ENCODE measurements at regions not wholly inside any gene's neighbourhood (a gene's known extent, or its start where the extent isn't known, plus 50 kb on each side); places are given as distances from the start of the nearest gene placed in this dataset.
"Not testable (repeated sequence)": the region's sequence is repeated elsewhere in the genome, so short reads cannot be mapped to it uniquely, and the experiment has no call there.

GRCh38 chr6:15817100-15817499, 154.3 kb upstream of the DTNBP1 start:
- TF ChIP-seq CTCF (IDR thresholded peaks at IDR 0.05; ENCODE audit: insufficient read depth, low read length), result no peak
- no peak for DNase-seq (ENCODE audit: low read depth)

GRCh38 chr6:15816661-15817060, 153.8 kb upstream of the DTNBP1 start:
- DNase-seq (ENCODE audit: low read depth), result no peak
- H3K4me3 ChIP-seq (ENCODE audit: low read depth, low read length), result no peak overlapping the region
- no peak for TF ChIP-seq CTCF (IDR thresholded peaks at IDR 0.05; ENCODE audit: insufficient read depth, low read length)

More at GRCh38 chr6:15817100-15817499, 154.3 kb upstream of the DTNBP1 start:
- H3K4me3 ChIP-seq (ENCODE audit: low read depth, low read length), result no peak overlapping the region

- not testable (repeated sequence) for DNase-seq (ENCODE audit: low read depth); H3K4me3 ChIP-seq (ENCODE audit: low read depth, low read length)
These were observed 150.9 kb upstream of the DTNBP1 start for GRCh38 chr6:15813698-15814097.

DNA sequence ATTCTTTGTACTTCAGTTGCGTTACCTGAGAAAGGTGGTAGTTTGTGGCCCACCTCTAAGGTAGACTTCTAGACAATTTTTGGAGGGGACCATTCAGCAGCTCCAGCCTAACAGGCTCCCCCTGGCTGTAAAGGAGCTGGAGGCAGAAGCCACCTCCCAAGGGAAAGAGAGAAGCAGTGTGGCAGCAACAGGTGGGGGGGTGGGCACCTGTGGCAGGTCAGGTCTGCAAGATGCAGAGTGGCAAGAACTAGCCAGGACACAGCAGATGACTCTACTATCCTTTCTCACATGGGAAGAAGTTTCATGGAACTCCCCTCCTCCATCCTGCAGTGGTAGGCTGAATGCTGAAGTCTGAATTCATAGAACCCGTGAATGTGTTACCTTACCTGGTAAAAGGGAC, 148.3 kb upstream of the DTNBP1 start:
- no peak for DNase-seq (ENCODE audit: low read depth)
- TF ChIP-seq CTCF (IDR thresholded peaks at IDR 0.05; ENCODE audit: insufficient read depth, low read length), result no peak
- H3K4me3 ChIP-seq (ENCODE audit: low read depth, low read length), result no peak overlapping the region

DNA sequence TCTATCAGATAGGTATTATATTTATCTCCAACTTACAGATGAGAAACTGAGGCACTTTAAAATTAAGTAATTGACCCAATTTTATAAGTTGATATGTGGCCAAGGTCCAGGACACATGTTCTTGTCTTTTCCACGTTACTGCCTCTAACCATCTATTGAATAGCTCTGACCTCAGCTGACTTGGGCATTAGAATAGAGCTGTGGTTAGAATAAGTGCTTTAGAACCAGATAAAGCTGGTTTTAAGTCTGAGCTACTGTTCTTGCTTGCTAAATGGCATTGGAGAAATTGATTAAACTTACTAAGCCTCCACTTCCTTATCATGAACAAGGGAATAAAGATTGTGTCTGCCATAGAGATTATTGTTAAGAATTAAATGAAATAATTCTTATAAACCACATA, 147.8 kb upstream of the DTNBP1 start:
- H3K4me3 ChIP-seq (ENCODE audit: low read depth, low read length), result no peak overlapping the region
- no peak for DNase-seq (ENCODE audit: low read depth)

GRCh38 chr6:15809367-15809766, 146.5 kb upstream of the DTNBP1 start:
- TF ChIP-seq CTCF (IDR thresholded peaks at IDR 0.05; ENCODE audit: insufficient read depth, low read length), result no peak
- H3K4me3 ChIP-seq (ENCODE audit: low read depth, low read length), result no peak overlapping the region
- DNase-seq (ENCODE audit: low read depth), result no peak

More for the DNA sequence above, 147.8 kb upstream of the DTNBP1 start:
- TF ChIP-seq CTCF (IDR thresholded peaks at IDR 0.05; ENCODE audit: insufficient read depth, low read length), result no peak

- DNase-seq (ENCODE audit: low read depth), result no peak
- no peak overlapping the region for H3K4me3 ChIP-seq (ENCODE audit: low read depth, low read length)
- no peak for TF ChIP-seq CTCF (IDR thresholded peaks at IDR 0.05; ENCODE audit: insufficient read depth, low read length)
These were observed 141.6 kb upstream of the DTNBP1 start for GRCh38 chr6:15804164-15805154.

Measured in fibroblast of the aortic adventitia (primary cell).